GM12865 (cell line): ENCODE measurements at regions not wholly inside any gene's neighbourhood (a gene's known extent, or its start where the extent isn't known, plus 50 kb on each side); places are given as distances from the start of the nearest gene placed in this dataset.
A peak's percentile ranks its signal among the peaks of the same experiment; 100 is the strongest.
"Not testable (repeated sequence)": the region's sequence is repeated elsewhere in the genome, so short reads cannot be mapped to it uniquely, and the experiment has no call there.

Experiments used
- DNase-seq: peaks from one replicate; pipeline ENCODE4 v3.0.0; 2010; ENCODE audit warnings: low read depth
- H3K4me3 ChIP-seq: 2 replicates; pipeline ENCODE4 v1.5.1; 2011; ENCODE audit warnings: mild to moderate bottlenecking, low read depth, low read length, control low read depth
- CTCF ChIP-seq: IDR thresholded peaks from 2 replicates; pipeline ENCODE4 v1.5.1; 2011; ENCODE audit warnings: low read length, control low read depth, low read depth, inconsistent platforms; ENCODE audit not compliant: insufficient read depth; ENCODE audit errors: missing control alignments

- H3K4me3 ChIP-seq: no peak overlapping the region
These were observed 242.1 kb downstream of the ZNF608 start for GRCh38 chr5:124504081-124504916.

GRCh38 chr5:124502551-124502950 lies 243.9 kb downstream of the ZNF608 start:
- no peak overlapping the region for H3K4me3 ChIP-seq
- no peak for DNase-seq
- no peak for TF ChIP-seq CTCF

More at GRCh38 chr5:124504081-124504916, 242.1 kb downstream of the ZNF608 start:
- DNase-seq: peak; percentile 71
- no peak for TF ChIP-seq CTCF

- H3K4me3 ChIP-seq, DNase-seq: not testable (repeated sequence)
These were observed 246.6 kb downstream of the ZNF608 start for GRCh38 chr5:124499818-124500217.

GRCh38 chr5:124496968-124497367 lies 249.5 kb downstream of the ZNF608 start:
- H3K4me3 ChIP-seq: not testable (repeated sequence)

GRCh38 chr5:124494540-124495116 lies 251.8 kb downstream of the ZNF608 start:
- no peak overlapping the region for H3K4me3 ChIP-seq
- no peak for TF ChIP-seq CTCF
- DNase-seq: no peak

More at GRCh38 chr5:124496968-124497367, 249.5 kb downstream of the ZNF608 start:
- DNase-seq: not testable (repeated sequence)

- no peak for TF ChIP-seq CTCF
- DNase-seq: no peak
- H3K4me3 ChIP-seq: no peak overlapping the region
These were observed 253.8 kb downstream of the ZNF608 start for GRCh38 chr5:124492444-124493224.

- H3K4me3 ChIP-seq, DNase-seq: not testable (repeated sequence)
These were observed 256.1 kb downstream of the ZNF608 start for GRCh38 chr5:124490315-124490714.

GRCh38 chr5:124481419-124481818 lies 265.0 kb downstream of the ZNF608 start:
- no peak for TF ChIP-seq CTCF
- H3K4me3 ChIP-seq: no peak overlapping the region
- DNase-seq: no peak
